CD8-positive, alpha-beta memory T cell (primary cell): ENCODE measurements at regions not wholly inside any gene's neighbourhood (a gene's known extent, or its start where the extent isn't known, plus 50 kb on each side); places are given as distances from the start of the nearest gene placed in this dataset.

Source experiments
- CTCF ChIA-PET: fragments of 350-600 bp; sonication (Branson Sonifier 250); formaldehyde crosslinking; loops from one replicate; lab custom pipeline; 2021; ENCODE audit warnings: antibody characterized with exemption; lab: Charles Lee
- POLR2A ChIA-PET: fragments of 350-600 bp; sonication (Branson Sonifier 250); formaldehyde crosslinking; loops from one replicate; lab custom pipeline; 2021; ENCODE audit warnings: antibody characterized with exemption; lab: Charles Lee
- DNase-seq, 5 donors: peaks; one replicate each; pipeline versions ENCODE4 v3.0.0 to v3.0.0-alpha.2; 2020 to 2022; ENCODE audit warnings: mixed read lengths in 1 of 5
- H3K27ac ChIP-seq: one replicate; pipeline ENCODE4 v1.7.0; 2013; ENCODE audit warnings: low read depth, mild to moderate bottlenecking, low read length, moderate library complexity
- H3K27me3 ChIP-seq: 2 replicates; pipeline ENCODE4 v1.7.0; 2013; ENCODE audit warnings: low read length, mild to moderate bottlenecking; ENCODE audit not compliant: insufficient read depth, poor library complexity, severe bottlenecking
- H3K36me3 ChIP-seq: 2 replicates; pipeline ENCODE4 v1.7.0; 2013; ENCODE audit warnings: mild to moderate bottlenecking, low read length, moderate library complexity; ENCODE audit not compliant: insufficient read depth
- H3K4me1 ChIP-seq: 2 replicates; pipeline ENCODE4 v1.7.0; 2013; ENCODE audit warnings: mild to moderate bottlenecking, low read length, moderate library complexity; ENCODE audit not compliant: insufficient read depth
- H3K4me3 ChIP-seq: 2 replicates; pipeline ENCODE4 v1.7.0; 2013; ENCODE audit warnings: mild to moderate bottlenecking, low read length
- H3K9me3 ChIP-seq: 2 replicates; pipeline ENCODE4 v1.7.0; 2013; ENCODE audit warnings: mild to moderate bottlenecking, low read length
- H3K27ac Mint-ChIP-seq, 8 donors: one replicate each; pipeline ENCODE4 v1.8.0; 2020 to 2021; ENCODE audit warnings: mixed read lengths in 8 of 8, mild to moderate bottlenecking in 6 of 8, inconsistent platforms in 3 of 8, moderate library complexity in 3 of 8
- H3K27me3 Mint-ChIP-seq, 2 donors: one replicate each; pipeline ENCODE4 v1.8.0; 2020 to 2021; ENCODE audit warnings: mixed read lengths in 2 of 2, mild to moderate bottlenecking in 1 of 2, moderate library complexity in 1 of 2
- H3K36me3 Mint-ChIP-seq, 3 donors: one replicate each; pipeline ENCODE4 v1.8.0; 2020 to 2021; ENCODE audit warnings: mixed read lengths in 3 of 3, inconsistent platforms in 1 of 3, mild to moderate bottlenecking in 1 of 3
- H3K4me1 Mint-ChIP-seq, 3 donors: one replicate each; pipeline ENCODE4 v1.8.0; 2020 to 2021; ENCODE audit warnings: mixed read lengths in 3 of 3, inconsistent platforms in 1 of 3, mild to moderate bottlenecking in 1 of 3
- H3K4me3 Mint-ChIP-seq, 7 donors: one replicate each; pipeline ENCODE4 v1.8.0; 2020 to 2021; ENCODE audit warnings: mixed read lengths in 7 of 7, mild to moderate bottlenecking in 6 of 7, moderate library complexity in 4 of 7, inconsistent platforms in 2 of 7
- H3K9me3 Mint-ChIP-seq, 5 donors: one replicate each; pipeline ENCODE4 v1.8.0; 2020 to 2022; ENCODE audit warnings: mixed read lengths in 5 of 5, mild to moderate bottlenecking in 3 of 5, moderate library complexity in 2 of 5, inconsistent platforms in 1 of 5

GRCh38 chrY:15312166-15312565 lies 787.8 kb downstream of the NLGN4Y start:
- ChIA-PET CTCF (no interaction called here), POLR2A (no interaction called here)
- no peak overlapping the region for H3K4me3 Mint-ChIP-seq
- H3K36me3 Mint-ChIP-seq = no peaks in the 10 kb centered on the region
- Histone ChIP-seq H3K36me3 (no peaks in the 10 kb centered on the region), H3K4me3 (no peak overlapping the region), H3K27ac (no peak overlapping the region), H3K4me1 (no peaks in the 10 kb centered on the region), H3K9me3 (no peaks in the 10 kb centered on the region), H3K27me3 (no peaks in the 10 kb centered on the region)
- DNase-seq = no peak
- H3K4me1 Mint-ChIP-seq = no peaks in the 10 kb centered on the region
- no peaks in the 10 kb centered on the region for H3K27me3 Mint-ChIP-seq
- H3K9me3 Mint-ChIP-seq = no peaks in the 10 kb centered on the region
- H3K27ac Mint-ChIP-seq = no peak overlapping the region

DNA sequence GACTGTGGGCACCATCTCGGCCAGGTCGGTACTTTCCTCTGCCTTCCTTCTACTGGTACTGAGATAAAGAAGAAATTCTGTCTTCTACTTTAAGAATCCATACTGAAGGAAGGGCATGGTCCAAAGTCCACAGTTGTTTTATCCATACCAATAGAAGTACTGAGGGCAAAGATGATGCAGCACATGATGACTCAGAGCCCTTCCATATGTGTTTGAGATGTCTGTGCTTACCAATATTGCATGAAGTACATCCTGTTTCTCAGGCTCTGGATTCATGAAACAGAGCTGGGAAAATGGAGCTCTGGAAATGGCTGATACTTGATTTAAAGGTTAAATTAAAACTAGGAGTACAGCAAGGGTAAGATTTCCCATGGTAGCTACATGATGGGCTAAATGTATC lies 799.9 kb downstream of the NLGN4Y start:
- H3K4me1 Mint-ChIP-seq = no peaks in the 10 kb centered on the region
- H3K36me3 Mint-ChIP-seq = no peaks in the 10 kb centered on the region
- no peaks in the 10 kb centered on the region for H3K36me3 ChIP-seq
- ChIA-PET CTCF (no interaction called here), POLR2A (no interaction called here)
- no peaks in the 10 kb centered on the region for H3K4me1 ChIP-seq
- H3K4me3 ChIP-seq = no peak overlapping the region
- H3K27me3 ChIP-seq = no peaks in the 10 kb centered on the region
- no peak overlapping the region for H3K27ac ChIP-seq
- no peak overlapping the region for H3K4me3 Mint-ChIP-seq
- DNase-seq = no peak
- H3K9me3 ChIP-seq = no peaks in the 10 kb centered on the region
- H3K27ac Mint-ChIP-seq = no peak overlapping the region
- H3K9me3 Mint-ChIP-seq = no peaks in the 10 kb centered on the region
- H3K27me3 Mint-ChIP-seq = peaks cover 0 to 7% of the 10 kb centered on the region in 2 donors

GRCh38 chrY:15325201-15325600 lies 800.9 kb downstream of the NLGN4Y start:
- no peaks in the 10 kb centered on the region for H3K27me3 ChIP-seq
- POLR2A ChIA-PET = no interaction called here
- no peak overlapping the region for H3K4me3 Mint-ChIP-seq
- H3K4me1 Mint-ChIP-seq = no peaks in the 10 kb centered on the region
- H3K27me3 Mint-ChIP-seq = peaks cover 0 to 7% of the 10 kb centered on the region in 2 donors
- no peaks in the 10 kb centered on the region for H3K4me1 ChIP-seq
- no peak overlapping the region for H3K4me3 ChIP-seq
- H3K9me3 ChIP-seq = no peaks in the 10 kb centered on the region
- no peaks in the 10 kb centered on the region for H3K36me3 ChIP-seq
- no peaks in the 10 kb centered on the region for H3K9me3 Mint-ChIP-seq
- H3K36me3 Mint-ChIP-seq = no peaks in the 10 kb centered on the region
- CTCF ChIA-PET = no interaction called here
- DNase-seq = no peak
- H3K27ac Mint-ChIP-seq = no peak overlapping the region
- no peak overlapping the region for H3K27ac ChIP-seq

DNA sequence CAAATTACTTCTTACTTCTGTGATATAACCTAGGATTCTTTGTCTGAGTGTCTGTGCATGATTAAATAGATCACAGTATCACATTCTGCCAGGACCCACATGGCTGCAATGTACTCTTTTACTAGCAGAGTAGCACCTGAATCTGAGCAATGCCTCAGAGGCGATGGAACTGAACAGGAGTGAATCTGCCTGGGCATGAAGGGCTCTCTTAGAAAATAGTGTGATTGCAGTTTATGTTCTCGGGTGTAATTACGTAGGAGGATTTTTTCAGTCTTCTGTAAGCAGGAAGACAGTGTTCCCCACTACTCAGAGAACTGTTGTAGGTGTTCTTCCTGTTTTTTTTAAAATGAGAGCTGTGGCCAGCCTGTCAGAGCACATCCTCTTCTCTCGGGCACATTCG lies 802.3 kb downstream of the NLGN4Y start:
- Mint-ChIP-seq H3K4me3 (no peak overlapping the region), H3K4me1 (no peaks in the 10 kb centered on the region), H3K27me3 (peaks cover 0 to 7% of the 10 kb centered on the region in 2 donors), H3K36me3 (no peaks in the 10 kb centered on the region), H3K9me3 (no peaks in the 10 kb centered on the region), H3K27ac (no peak overlapping the region)
- Histone ChIP-seq H3K27me3 (no peaks in the 10 kb centered on the region), H3K27ac (no peak overlapping the region), H3K4me1 (no peaks in the 10 kb centered on the region), H3K36me3 (no peaks in the 10 kb centered on the region), H3K9me3 (no peaks in the 10 kb centered on the region), H3K4me3 (no peak overlapping the region)
- POLR2A ChIA-PET = no interaction called here
- DNase-seq = no peak
- CTCF ChIA-PET = no interaction called here

- Mint-ChIP-seq H3K36me3 (no peaks in the 10 kb centered on the region), H3K9me3 (no peaks in the 10 kb centered on the region), H3K4me3 (no peak overlapping the region)
Measured at GRCh38 chrY:15328848-15329247, 804.5 kb downstream of the NLGN4Y start.

DNA sequence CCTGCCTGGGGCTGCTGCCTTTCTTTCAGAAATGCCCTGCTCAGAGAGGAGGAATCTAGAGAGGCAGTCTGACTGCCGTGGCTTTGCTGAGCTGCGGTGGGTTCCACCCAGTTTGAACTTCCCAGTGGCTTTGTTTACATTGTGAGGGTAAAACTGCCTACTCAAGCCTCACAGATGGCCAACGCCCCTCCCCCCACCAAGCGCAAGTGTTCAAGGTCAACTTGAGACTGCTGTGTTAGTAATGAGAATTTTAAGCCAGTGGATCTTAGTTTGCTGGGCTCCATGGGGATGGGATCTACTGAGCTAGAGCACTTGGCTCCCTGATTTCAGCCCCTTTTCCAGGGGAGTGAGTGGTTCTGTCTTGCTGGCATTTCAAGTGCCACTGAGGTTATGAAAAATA lies 819.2 kb downstream of the NLGN4Y start:
- no peak overlapping the region for H3K27ac Mint-ChIP-seq
- no peak overlapping the region for H3K27ac ChIP-seq
- H3K4me1 Mint-ChIP-seq = no peaks in the 10 kb centered on the region
- H3K4me3 ChIP-seq = no peak overlapping the region
- DNase-seq = no peak
- H3K9me3 ChIP-seq = no peaks in the 10 kb centered on the region
- POLR2A ChIA-PET = no interaction called here
- no peaks in the 10 kb centered on the region for H3K4me1 ChIP-seq
- H3K9me3 Mint-ChIP-seq = no peaks in the 10 kb centered on the region
- no peaks in the 10 kb centered on the region for H3K36me3 Mint-ChIP-seq
- peaks cover 0 to 3% of the 10 kb centered on the region in 2 donors for H3K27me3 Mint-ChIP-seq
- no peaks in the 10 kb centered on the region for H3K27me3 ChIP-seq
- CTCF ChIA-PET = no interaction called here
- no peak overlapping the region for H3K4me3 Mint-ChIP-seq
- no peaks in the 10 kb centered on the region for H3K36me3 ChIP-seq

More at GRCh38 chrY:15328848-15329247, 804.5 kb downstream of the NLGN4Y start:
- no peaks in the 10 kb centered on the region for H3K4me1 ChIP-seq
- POLR2A ChIA-PET = no interaction called here
- no peaks in the 10 kb centered on the region for H3K27me3 ChIP-seq
- H3K36me3 ChIP-seq = no peaks in the 10 kb centered on the region
- CTCF ChIA-PET = no interaction called here
- H3K27ac ChIP-seq = no peak overlapping the region
- no peaks in the 10 kb centered on the region for H3K27me3 Mint-ChIP-seq
- H3K4me1 Mint-ChIP-seq = no peaks in the 10 kb centered on the region
- no peak overlapping the region for H3K27ac Mint-ChIP-seq
- no peak for DNase-seq
- H3K9me3 ChIP-seq = no peaks in the 10 kb centered on the region
- no peak overlapping the region for H3K4me3 ChIP-seq

- Mint-ChIP-seq H3K36me3 (no peaks in the 10 kb centered on the region), H3K27me3 (peaks cover 0 to 3% of the 10 kb centered on the region in 2 donors), H3K4me3 (no peak overlapping the region), H3K9me3 (no peaks in the 10 kb centered on the region), H3K4me1 (no peaks in the 10 kb centered on the region), H3K27ac (no peak overlapping the region)
- CTCF ChIA-PET = no interaction called here
- POLR2A ChIA-PET = no interaction called here
- Histone ChIP-seq H3K9me3 (no peaks in the 10 kb centered on the region), H3K4me3 (no peak overlapping the region), H3K4me1 (no peaks in the 10 kb centered on the region), H3K27ac (no peak overlapping the region), H3K27me3 (no peaks in the 10 kb centered on the region), H3K36me3 (no peaks in the 10 kb centered on the region)
- DNase-seq = no peak
Measured at GRCh38 chrY:15345471-15346155, 821.3 kb downstream of the NLGN4Y start.

GRCh38 chrY:15349351-15349750 lies 825.0 kb downstream of the NLGN4Y start:
- Histone ChIP-seq H3K4me1 (no peaks in the 10 kb centered on the region), H3K27ac (no peak overlapping the region), H3K27me3 (no peaks in the 10 kb centered on the region), H3K4me3 (no peak overlapping the region), H3K36me3 (no peaks in the 10 kb centered on the region), H3K9me3 (no peaks in the 10 kb centered on the region)
- H3K27ac Mint-ChIP-seq = no peak overlapping the region
- DNase-seq = no peak
- H3K27me3 Mint-ChIP-seq = peaks cover 0 to 4% of the 10 kb centered on the region in 2 donors
- no peaks in the 10 kb centered on the region for H3K4me1 Mint-ChIP-seq
- H3K4me3 Mint-ChIP-seq = no peak overlapping the region
- H3K9me3 Mint-ChIP-seq = no peaks in the 10 kb centered on the region
- CTCF ChIA-PET = no interaction called here
- no peaks in the 10 kb centered on the region for H3K36me3 Mint-ChIP-seq
- POLR2A ChIA-PET = no interaction called here
